ENCODE measurements at regions not wholly inside any gene's neighbourhood (a gene's known extent, or its start where the extent isn't known, plus 50 kb on each side); places are given as distances from the start of the nearest gene placed in this dataset.

GRCh38 chr18:65259403-65259802, 491.4 kb upstream of the CDH7 start:
- H3K27me3 ChIP-seq (ENCODE audit: control insufficient read depth, insufficient read depth, low read length), result no peaks in the 10 kb centered on the region
- no peaks in the 10 kb centered on the region for H3K36me3 ChIP-seq (ENCODE audit: control insufficient read depth in 2 of 3, insufficient read depth in 3 of 3, low read length in 3 of 3)
- DNase-seq (no peak), FAIRE-seq (no peak)
- no peak for TF ChIP-seq CTCF (IDR thresholded peaks at IDR 0.05; ENCODE audit: borderline replicate concordance, extremely low read depth, insufficient read depth)
- intact Hi-C loops (cut with DNase I), result no loop called here
- H3K4me1 ChIP-seq (ENCODE audit: control insufficient read depth in 2 of 3, insufficient read depth in 2 of 3, low read depth in 1 of 3, low read length in 3 of 3), result no peaks in the 10 kb centered on the region
- H3K9ac ChIP-seq (ENCODE audit: low read length in 3 of 3), result no peak overlapping the region
- no peaks in the 10 kb centered on the region for H3K9me3 ChIP-seq (ENCODE audit: control insufficient read depth in 2 of 3, insufficient read depth in 1 of 3, low read length in 3 of 3)
- no peak overlapping the region for H3K4me3 ChIP-seq (ENCODE audit: low read length in 3 of 3)
- no peak overlapping the region for H3K27ac ChIP-seq (ENCODE audit: low read depth in 2 of 2, low read length in 2 of 2)

GRCh38 chr18:65257149-65257548, 493.7 kb upstream of the CDH7 start:
- Histone ChIP-seq H3K36me3 (ENCODE audit: control insufficient read depth in 2 of 3, insufficient read depth in 3 of 3, low read length in 3 of 3) (no peaks in the 10 kb centered on the region), H3K4me3 (ENCODE audit: low read length in 3 of 3) (no peak overlapping the region), H3K9me3 (ENCODE audit: control insufficient read depth in 2 of 3, insufficient read depth in 1 of 3, low read length in 3 of 3) (no peaks in the 10 kb centered on the region), H3K9ac (ENCODE audit: low read length in 3 of 3) (no peak overlapping the region), H3K27ac (ENCODE audit: low read depth in 2 of 2, low read length in 2 of 2) (no peak overlapping the region), H3K27me3 (ENCODE audit: control insufficient read depth, insufficient read depth, low read length) (no peaks in the 10 kb centered on the region), H3K4me1 (ENCODE audit: control insufficient read depth in 2 of 3, insufficient read depth in 2 of 3, low read depth in 1 of 3, low read length in 3 of 3) (no peaks in the 10 kb centered on the region)
- no peak for FAIRE-seq
- intact Hi-C loops (cut with DNase I), result no loop called here
- DNase-seq, result no peak
- TF ChIP-seq CTCF (IDR thresholded peaks at IDR 0.05; ENCODE audit: borderline replicate concordance, extremely low read depth, insufficient read depth), result no peak

- H3K9me3 ChIP-seq (ENCODE audit: control insufficient read depth in 2 of 3, insufficient read depth in 1 of 3, low read length in 3 of 3), result no peaks in the 10 kb centered on the region
- no peak for TF ChIP-seq CTCF (IDR thresholded peaks at IDR 0.05; ENCODE audit: borderline replicate concordance, extremely low read depth, insufficient read depth)
- H3K27me3 ChIP-seq (ENCODE audit: control insufficient read depth, insufficient read depth, low read length), result no peaks in the 10 kb centered on the region
- H3K9ac ChIP-seq (ENCODE audit: low read length in 3 of 3), result no peak overlapping the region
- H3K4me1 ChIP-seq (ENCODE audit: control insufficient read depth in 2 of 3, insufficient read depth in 2 of 3, low read depth in 1 of 3, low read length in 3 of 3), result no peaks in the 10 kb centered on the region
- no peak overlapping the region for H3K4me3 ChIP-seq (ENCODE audit: low read length in 3 of 3)
- no peaks in the 10 kb centered on the region for H3K36me3 ChIP-seq (ENCODE audit: control insufficient read depth in 2 of 3, insufficient read depth in 3 of 3, low read length in 3 of 3)
- DNase-seq (no peak), FAIRE-seq (no peak)
- intact Hi-C loops (cut with DNase I), result no loop called here
- no peak overlapping the region for H3K27ac ChIP-seq (ENCODE audit: low read depth in 2 of 2, low read length in 2 of 2)
Measured at GRCh38 chr18:65255417-65255816, 495.4 kb upstream of the CDH7 start.

GRCh38 chr18:65239787-65240186, 511.0 kb upstream of the CDH7 start:
- H3K9ac ChIP-seq (ENCODE audit: low read length in 3 of 3), result no peak overlapping the region
- FAIRE-seq (no peak), DNase-seq (no peak)
- H3K4me3 ChIP-seq (ENCODE audit: low read length in 3 of 3), result no peak overlapping the region
- H3K36me3 ChIP-seq (ENCODE audit: control insufficient read depth in 2 of 3, insufficient read depth in 3 of 3, low read length in 3 of 3), result no peaks in the 10 kb centered on the region
- H3K4me1 ChIP-seq (ENCODE audit: control insufficient read depth in 2 of 3, insufficient read depth in 2 of 3, low read depth in 1 of 3, low read length in 3 of 3), result no peaks in the 10 kb centered on the region
- no peaks in the 10 kb centered on the region for H3K27me3 ChIP-seq (ENCODE audit: control insufficient read depth, insufficient read depth, low read length)
- intact Hi-C loops (cut with DNase I), result no loop called here
- H3K9me3 ChIP-seq (ENCODE audit: control insufficient read depth in 2 of 3, insufficient read depth in 1 of 3, low read length in 3 of 3), result no peaks in the 10 kb centered on the region
- H3K27ac ChIP-seq (ENCODE audit: low read depth in 2 of 2, low read length in 2 of 2), result no peak overlapping the region
- TF ChIP-seq CTCF (IDR thresholded peaks at IDR 0.05; ENCODE audit: borderline replicate concordance, extremely low read depth, insufficient read depth), result no peak

Measured in kidney (tissue), 13 donors.